GM19328 (cell line): ENCODE measurements at regions not wholly inside any gene's neighbourhood (a gene's known extent, or its start where the extent isn't known, plus 50 kb on each side); places are given as distances from the start of the nearest gene placed in this dataset.
"Not testable (repeated sequence)": the region's sequence is repeated elsewhere in the genome, so short reads cannot be mapped to it uniquely, and the experiment has no call there.

Experiments
- ATAC-seq: cut with Tn5 transposase; IDR thresholded peaks from one replicate; pipeline ENCODE4 v1.9.1; 2021; ENCODE audit warnings: mild to moderate bottlenecking, moderate library complexity; ENCODE audit not compliant: unreplicated experiment

- no peak for ATAC-seq
Observed at GRCh38 chr2:144026753-144027152, 493.2 kb downstream of the ZEB2 start.

- ATAC-seq = no peak
Observed at GRCh38 chr2:144020047-144020446, 499.9 kb downstream of the ZEB2 start.

GRCh38 chr2:144015655-144016245, 504.2 kb downstream of the ZEB2 start:
- no peak for ATAC-seq

- ATAC-seq = no peak
Observed at GRCh38 chr2:144015036-144015435, 504.9 kb downstream of the ZEB2 start.

GRCh38 chr2:144014103-144014502, 505.8 kb downstream of the ZEB2 start:
- no peak for ATAC-seq

GRCh38 chr2:144012304-144012703, 507.6 kb downstream of the ZEB2 start:
- ATAC-seq = no peak

- ATAC-seq = no peak
Observed at GRCh38 chr2:144011553-144011952, 508.4 kb downstream of the ZEB2 start.

GRCh38 chr2:144011098-144011497, 508.8 kb downstream of the ZEB2 start:
- ATAC-seq = no peak

GRCh38 chr2:144010096-144010836, 509.7 kb downstream of the ZEB2 start:
- no peak for ATAC-seq

- ATAC-seq = no peak
Observed at GRCh38 chr2:144006139-144006538, 513.8 kb downstream of the ZEB2 start.

GRCh38 chr2:144004742-144005141, 515.2 kb downstream of the ZEB2 start:
- no peak for ATAC-seq

- ATAC-seq = no peak
Observed at GRCh38 chr2:144003460-144004075, 516.4 kb downstream of the ZEB2 start.

GRCh38 chr2:143996974-143997373, 522.9 kb downstream of the ZEB2 start:
- no peak for ATAC-seq

GRCh38 chr2:143994961-143995360, 525.0 kb downstream of the ZEB2 start:
- no peak for ATAC-seq

- not testable (repeated sequence) for ATAC-seq
Observed at GRCh38 chr2:143991596-143991995, 528.3 kb downstream of the ZEB2 start.

GRCh38 chr2:143988082-143988481, 531.8 kb downstream of the ZEB2 start:
- no peak for ATAC-seq

GRCh38 chr2:143981428-143981827, 538.5 kb downstream of the ZEB2 start:
- ATAC-seq = no peak

- ATAC-seq = no peak
Observed at GRCh38 chr2:143977356-143977755, 542.6 kb downstream of the ZEB2 start.

GRCh38 chr2:143975216-143975615, 544.7 kb downstream of the ZEB2 start:
- ATAC-seq = no peak

GRCh38 chr2:143974262-143974661, 545.7 kb downstream of the ZEB2 start:
- no peak for ATAC-seq

GRCh38 chr2:143968860-143969259, 551.1 kb downstream of the ZEB2 start:
- ATAC-seq = no peak

- ATAC-seq = no peak
Observed at GRCh38 chr2:143968360-143968759, 551.6 kb downstream of the ZEB2 start.
